ENCODE measurements at regions not wholly inside any gene's neighbourhood (a gene's known extent, or its start where the extent isn't known, plus 50 kb on each side); places are given as distances from the start of the nearest gene placed in this dataset.

GRCh38 chr9:89249001-89249400, 62.0 kb upstream of the CKS2 start:
- TF ChIP-seq CTCF (IDR thresholded peaks at IDR 0.05; ENCODE audit: poor library complexity, severe bottlenecking) = no peak
- no peak for TF ChIP-seq EZH2 (IDR thresholded peaks at IDR 0.05; ENCODE audit: borderline replicate concordance, insufficient read depth, low read length, poor library complexity, severe bottlenecking)
- no peak for TF ChIP-seq TAF1 (IDR thresholded peaks at IDR 0.05; ENCODE audit: low read depth)
- no peak for TF ChIP-seq POLR2AphosphoS5 (IDR thresholded peaks at IDR 0.05)
- TF ChIP-seq REST (IDR thresholded peaks at IDR 0.05; ENCODE audit: borderline replicate concordance) = no peak
- no peak for TF ChIP-seq RAD21 (conservative IDR thresholded peaks at IDR 0.05)

All from neural cell (in vitro differentiated cells).